CD8-positive, alpha-beta memory T cell (primary cell): ENCODE measurements at regions not wholly inside any gene's neighbourhood (a gene's known extent, or its start where the extent isn't known, plus 50 kb on each side); places are given as distances from the start of the nearest gene placed in this dataset.
A peak's percentile ranks its signal among the peaks of the same experiment; 100 is the strongest.

Experiments
- CTCF ChIA-PET: fragments of 350-600 bp; sonication (Branson Sonifier 250); formaldehyde crosslinking; loops from one replicate; lab custom pipeline; 2021; ENCODE audit warnings: antibody characterized with exemption; lab: Charles Lee
- POLR2A ChIA-PET: fragments of 350-600 bp; sonication (Branson Sonifier 250); formaldehyde crosslinking; loops from one replicate; lab custom pipeline; 2021; ENCODE audit warnings: antibody characterized with exemption; lab: Charles Lee
- DNase-seq, 5 donors: peaks; one replicate each; pipeline versions ENCODE4 v3.0.0 to v3.0.0-alpha.2; 2020 to 2022; ENCODE audit warnings: mixed read lengths in 1 of 5
- H3K27ac ChIP-seq: one replicate; pipeline ENCODE4 v1.7.0; 2013; ENCODE audit warnings: low read depth, mild to moderate bottlenecking, low read length, moderate library complexity
- H3K27me3 ChIP-seq: 2 replicates; pipeline ENCODE4 v1.7.0; 2013; ENCODE audit warnings: low read length, mild to moderate bottlenecking; ENCODE audit not compliant: insufficient read depth, poor library complexity, severe bottlenecking
- H3K36me3 ChIP-seq: 2 replicates; pipeline ENCODE4 v1.7.0; 2013; ENCODE audit warnings: mild to moderate bottlenecking, low read length, moderate library complexity; ENCODE audit not compliant: insufficient read depth
- H3K4me1 ChIP-seq: 2 replicates; pipeline ENCODE4 v1.7.0; 2013; ENCODE audit warnings: mild to moderate bottlenecking, low read length, moderate library complexity; ENCODE audit not compliant: insufficient read depth
- H3K4me3 ChIP-seq: 2 replicates; pipeline ENCODE4 v1.7.0; 2013; ENCODE audit warnings: mild to moderate bottlenecking, low read length
- H3K9me3 ChIP-seq: 2 replicates; pipeline ENCODE4 v1.7.0; 2013; ENCODE audit warnings: mild to moderate bottlenecking, low read length
- H3K27ac Mint-ChIP-seq, 8 donors: one replicate each; pipeline ENCODE4 v1.8.0; 2020 to 2021; ENCODE audit warnings: mixed read lengths in 8 of 8, mild to moderate bottlenecking in 6 of 8, inconsistent platforms in 3 of 8, moderate library complexity in 3 of 8
- H3K27me3 Mint-ChIP-seq, 2 donors: one replicate each; pipeline ENCODE4 v1.8.0; 2020 to 2021; ENCODE audit warnings: mixed read lengths in 2 of 2, mild to moderate bottlenecking in 1 of 2, moderate library complexity in 1 of 2
- H3K36me3 Mint-ChIP-seq, 3 donors: one replicate each; pipeline ENCODE4 v1.8.0; 2020 to 2021; ENCODE audit warnings: mixed read lengths in 3 of 3, inconsistent platforms in 1 of 3, mild to moderate bottlenecking in 1 of 3
- H3K4me1 Mint-ChIP-seq, 3 donors: one replicate each; pipeline ENCODE4 v1.8.0; 2020 to 2021; ENCODE audit warnings: mixed read lengths in 3 of 3, inconsistent platforms in 1 of 3, mild to moderate bottlenecking in 1 of 3
- H3K4me3 Mint-ChIP-seq, 7 donors: one replicate each; pipeline ENCODE4 v1.8.0; 2020 to 2021; ENCODE audit warnings: mixed read lengths in 7 of 7, mild to moderate bottlenecking in 6 of 7, moderate library complexity in 4 of 7, inconsistent platforms in 2 of 7
- H3K9me3 Mint-ChIP-seq, 5 donors: one replicate each; pipeline ENCODE4 v1.8.0; 2020 to 2022; ENCODE audit warnings: mixed read lengths in 5 of 5, mild to moderate bottlenecking in 3 of 5, moderate library complexity in 2 of 5, inconsistent platforms in 1 of 5

- no peak overlapping the region for H3K4me3 Mint-ChIP-seq
- no peaks in the 10 kb centered on the region for H3K4me1 ChIP-seq
- peaks cover 0 to 8% (median 4%) of the 10 kb centered on the region in 5 donors for H3K9me3 Mint-ChIP-seq
- no peaks in the 10 kb centered on the region for H3K27me3 Mint-ChIP-seq
- POLR2A ChIA-PET: no interaction called here
- no peaks in the 10 kb centered on the region for H3K9me3 ChIP-seq
- no peaks in the 10 kb centered on the region for H3K27me3 ChIP-seq
- no peak for DNase-seq
- H3K27ac ChIP-seq: no peak overlapping the region
- H3K4me1 Mint-ChIP-seq: no peaks in the 10 kb centered on the region
- CTCF ChIA-PET: no interaction called here
- H3K36me3 ChIP-seq: no peaks in the 10 kb centered on the region
- peak overlapping the region in 1 of 8 donors; percentile 5 for H3K27ac Mint-ChIP-seq
- no peaks in the 10 kb centered on the region for H3K36me3 Mint-ChIP-seq
- no peak overlapping the region for H3K4me3 ChIP-seq
Observed at GRCh38 chr9:27985714-27986113, 412.4 kb upstream of the C9orf72 start.

GRCh38 chr9:27990524-27990923 lies 417.2 kb upstream of the C9orf72 start:
- POLR2A ChIA-PET: no interaction called here
- Histone ChIP-seq H3K4me3 (no peak overlapping the region), H3K27me3 (no peaks in the 10 kb centered on the region), H3K27ac (no peak overlapping the region), H3K4me1 (no peaks in the 10 kb centered on the region), H3K36me3 (no peaks in the 10 kb centered on the region), H3K9me3 (no peaks in the 10 kb centered on the region)
- no peak overlapping the region for H3K4me3 Mint-ChIP-seq
- H3K27ac Mint-ChIP-seq: no peak overlapping the region
- CTCF ChIA-PET: no interaction called here
- H3K36me3 Mint-ChIP-seq: no peaks in the 10 kb centered on the region
- no peaks in the 10 kb centered on the region for H3K27me3 Mint-ChIP-seq
- DNase-seq: no peak
- peaks cover 0 to 12% (median 5%) of the 10 kb centered on the region in 5 donors for H3K9me3 Mint-ChIP-seq
- no peaks in the 10 kb centered on the region for H3K4me1 Mint-ChIP-seq

GRCh38 chr9:27991221-27991620 lies 417.9 kb upstream of the C9orf72 start:
- H3K36me3 Mint-ChIP-seq: no peaks in the 10 kb centered on the region
- DNase-seq: no peak
- CTCF ChIA-PET: no interaction called here

GRCh38 chr9:28001096-28001495 lies 427.8 kb upstream of the C9orf72 start:
- Histone ChIP-seq H3K27ac (no peak overlapping the region), H3K36me3 (no peaks in the 10 kb centered on the region), H3K4me1 (no peaks in the 10 kb centered on the region), H3K27me3 (no peaks in the 10 kb centered on the region), H3K9me3 (no peaks in the 10 kb centered on the region), H3K4me3 (no peak overlapping the region)
- Mint-ChIP-seq H3K27ac (no peak overlapping the region), H3K4me1 (no peaks in the 10 kb centered on the region), H3K27me3 (no peaks in the 10 kb centered on the region), H3K36me3 (no peaks in the 10 kb centered on the region), H3K4me3 (no peak overlapping the region), H3K9me3 (peaks cover 0 to 11% (median 4%) of the 10 kb centered on the region in 5 donors)
- DNase-seq: no peak
- ChIA-PET CTCF (no interaction called here), POLR2A (no interaction called here)

More at GRCh38 chr9:27991221-27991620, 417.9 kb upstream of the C9orf72 start:
- Mint-ChIP-seq H3K9me3 (peaks cover 1 to 10% (median 5%) of the 10 kb centered on the region in 5 donors), H3K4me3 (no peak overlapping the region), H3K27ac (no peak overlapping the region), H3K27me3 (no peaks in the 10 kb centered on the region), H3K4me1 (no peaks in the 10 kb centered on the region)
- POLR2A ChIA-PET: no interaction called here
- H3K27me3 ChIP-seq: no peaks in the 10 kb centered on the region
- H3K4me3 ChIP-seq: no peak overlapping the region
- no peak overlapping the region for H3K27ac ChIP-seq
- H3K9me3 ChIP-seq: no peaks in the 10 kb centered on the region
- no peaks in the 10 kb centered on the region for H3K4me1 ChIP-seq
- no peaks in the 10 kb centered on the region for H3K36me3 ChIP-seq

- Histone ChIP-seq H3K9me3 (no peaks in the 10 kb centered on the region), H3K4me1 (no peaks in the 10 kb centered on the region), H3K36me3 (no peaks in the 10 kb centered on the region), H3K27ac (no peak overlapping the region), H3K4me3 (no peak overlapping the region), H3K27me3 (no peaks in the 10 kb centered on the region)
- ChIA-PET CTCF (no interaction called here), POLR2A (no interaction called here)
- H3K4me1 Mint-ChIP-seq: no peaks in the 10 kb centered on the region
- H3K4me3 Mint-ChIP-seq: no peak overlapping the region
- H3K36me3 Mint-ChIP-seq: no peaks in the 10 kb centered on the region
- peaks cover 0 to 7% (median 4%) of the 10 kb centered on the region in 5 donors for H3K9me3 Mint-ChIP-seq
- H3K27ac Mint-ChIP-seq: no peak overlapping the region
- no peaks in the 10 kb centered on the region for H3K27me3 Mint-ChIP-seq
- DNase-seq: no peak
Observed at GRCh38 chr9:28004900-28005299, 431.6 kb upstream of the C9orf72 start.

- Mint-ChIP-seq H3K4me3 (no peak overlapping the region), H3K9me3 (peaks cover 0 to 7% (median 4%) of the 10 kb centered on the region in 5 donors), H3K27me3 (no peaks in the 10 kb centered on the region), H3K27ac (no peak overlapping the region), H3K36me3 (no peaks in the 10 kb centered on the region), H3K4me1 (no peaks in the 10 kb centered on the region)
- ChIA-PET CTCF (no interaction called here), POLR2A (no interaction called here)
- no peaks in the 10 kb centered on the region for H3K4me1 ChIP-seq
- no peak overlapping the region for H3K27ac ChIP-seq
- no peaks in the 10 kb centered on the region for H3K9me3 ChIP-seq
- H3K27me3 ChIP-seq: no peaks in the 10 kb centered on the region
- no peak for DNase-seq
- no peak overlapping the region for H3K4me3 ChIP-seq
- H3K36me3 ChIP-seq: no peaks in the 10 kb centered on the region
Observed at GRCh38 chr9:28005779-28006178, 432.5 kb upstream of the C9orf72 start.

- no peaks in the 10 kb centered on the region for H3K36me3 ChIP-seq
- Mint-ChIP-seq H3K4me1 (no peaks in the 10 kb centered on the region), H3K27ac (no peak overlapping the region), H3K9me3 (peaks cover 2 to 9% (median 5%) of the 10 kb centered on the region in 5 donors), H3K4me3 (no peak overlapping the region), H3K36me3 (no peaks in the 10 kb centered on the region), H3K27me3 (no peaks in the 10 kb centered on the region)
- no peak overlapping the region for H3K27ac ChIP-seq
- ChIA-PET POLR2A (no interaction called here), CTCF (no interaction called here)
- H3K4me3 ChIP-seq: no peak overlapping the region
- no peak for DNase-seq
- no peaks in the 10 kb centered on the region for H3K27me3 ChIP-seq
- H3K9me3 ChIP-seq: no peaks in the 10 kb centered on the region
- H3K4me1 ChIP-seq: no peaks in the 10 kb centered on the region
Observed at GRCh38 chr9:28007097-28007817, 434.0 kb upstream of the C9orf72 start.

GRCh38 chr9:28014212-28014611 lies 440.9 kb upstream of the C9orf72 start:
- no peaks in the 10 kb centered on the region for H3K27me3 ChIP-seq
- no peak for DNase-seq
- no peaks in the 10 kb centered on the region for H3K9me3 ChIP-seq
- no peaks in the 10 kb centered on the region for H3K4me1 Mint-ChIP-seq
- no peaks in the 10 kb centered on the region for H3K4me1 ChIP-seq
- H3K27me3 Mint-ChIP-seq: no peaks in the 10 kb centered on the region
- no peak overlapping the region for H3K27ac ChIP-seq
- no peaks in the 10 kb centered on the region for H3K36me3 Mint-ChIP-seq
- POLR2A ChIA-PET: no interaction called here
- H3K27ac Mint-ChIP-seq: no peak overlapping the region
- H3K36me3 ChIP-seq: no peaks in the 10 kb centered on the region
- no peak overlapping the region for H3K4me3 Mint-ChIP-seq
- H3K9me3 Mint-ChIP-seq: peaks cover 0 to 10% (median 5%) of the 10 kb centered on the region in 5 donors
- no peak overlapping the region for H3K4me3 ChIP-seq
- CTCF ChIA-PET: no interaction called here
